ENCODE measurements at regions not wholly inside any gene's neighbourhood (a gene's known extent, or its start where the extent isn't known, plus 50 kb on each side); places are given as distances from the start of the nearest gene placed in this dataset.
"Not testable (repeated sequence)": the region's sequence is repeated elsewhere in the genome, so short reads cannot be mapped to it uniquely, and the experiment has no call there.

GRCh38 chr17:445839-446238 is 93.2 kb upstream of the RPH3AL start, which contains the start of gene RFLNB:
TSS of gene RFLNB (minus strand) at chr17:445939.
- not testable (repeated sequence) for DNase-seq

GRCh38 chr17:444879-445454 is 92.4 kb upstream of the RPH3AL start:
- no peak for DNase-seq

GRCh38 chr17:443109-443508 is 90.5 kb upstream of the RPH3AL start:
- no peak for DNase-seq

GRCh38 chr17:441155-441950 is 88.7 kb upstream of the RPH3AL start:
- DNase-seq, result no peak

- DNase-seq, result no peak
Measured at GRCh38 chr17:438191-438590, 85.6 kb upstream of the RPH3AL start.

GRCh38 chr17:437545-437944 is 84.9 kb upstream of the RPH3AL start:
- DNase-seq, result no peak

- no peak for DNase-seq
Measured at GRCh38 chr17:436571-436970, 84.0 kb upstream of the RPH3AL start.

GRCh38 chr17:432471-432870 is 79.9 kb upstream of the RPH3AL start:
- DNase-seq, result not testable (repeated sequence)

- DNase-seq, result no peak
Measured at GRCh38 chr17:431494-431893, 78.9 kb upstream of the RPH3AL start.

GRCh38 chr17:429589-429988 is 77.0 kb upstream of the RPH3AL start:
- no peak for DNase-seq

- DNase-seq, result no peak
Measured at GRCh38 chr17:428414-428813, 75.8 kb upstream of the RPH3AL start.

GRCh38 chr17:427891-428290 is 75.3 kb upstream of the RPH3AL start:
- no peak for DNase-seq

GRCh38 chr17:427327-427726 is 74.7 kb upstream of the RPH3AL start:
- no peak for DNase-seq

GRCh38 chr17:422196-422930 is 69.8 kb upstream of the RPH3AL start:
- DNase-seq, result no peak

GRCh38 chr17:420479-421175 is 68.0 kb upstream of the RPH3AL start:
- no peak for DNase-seq

- DNase-seq, result no peak
Measured at GRCh38 chr17:419073-419735, 66.6 kb upstream of the RPH3AL start.

GRCh38 chr17:418421-418751 is 65.8 kb upstream of the RPH3AL start:
- no peak for DNase-seq

GRCh38 chr17:417691-418420 is 65.2 kb upstream of the RPH3AL start:
- DNase-seq, result no peak

- no peak for DNase-seq
Measured at GRCh38 chr17:416293-417206, 63.9 kb upstream of the RPH3AL start.

GRCh38 chr17:413706-414380 is 61.2 kb upstream of the RPH3AL start:
- no peak for DNase-seq

GRCh38 chr17:413016-413350 is 60.4 kb upstream of the RPH3AL start:
- no peak for DNase-seq

Data from NCI-H1930 (cell line).